Loucy (cell line): ENCODE measurements at regions not wholly inside any gene's neighbourhood (a gene's known extent, or its start where the extent isn't known, plus 50 kb on each side); places are given as distances from the start of the nearest gene placed in this dataset.

Experiments used
- H2AFZ ChIP-seq: fragments of 200-600 bp; sonication (generic); 2 replicates; pipeline ENCODE4 v1.6.0; 2016; ENCODE audit warnings: antibody characterized with exemption, mild to moderate bottlenecking, low read length, moderate library complexity
- H3F3A ChIP-seq: fragments of 200-600 bp; 2 replicates; pipeline ENCODE4 v1.6.0; 2016; ENCODE audit warnings: antibody characterized with exemption, low read depth, mild to moderate bottlenecking
- H3K27me3 ChIP-seq: fragments of 200-600 bp; sonication (generic); 2 replicates; pipeline ENCODE4 v1.6.1; 2014; ENCODE audit warnings: low read length, mild to moderate bottlenecking; ENCODE audit not compliant: insufficient read depth, poor library complexity, severe bottlenecking
- H3K36me3 ChIP-seq: fragments of 200-600 bp; sonication (generic); 2 replicates; pipeline ENCODE4 v1.6.1; 2016; ENCODE audit warnings: low read length; ENCODE audit not compliant: insufficient read depth
- H3K4me1 ChIP-seq: fragments of 200-600 bp; sonication (generic); 2 replicates; pipeline ENCODE4 v1.5.1; 2014; ENCODE audit warnings: low read length, mild to moderate bottlenecking; ENCODE audit not compliant: insufficient read depth, poor library complexity, severe bottlenecking
- H3K4me2 ChIP-seq: fragments of 200-600 bp; sonication (generic); 2 replicates; pipeline ENCODE4 v1.6.0; 2014; ENCODE audit warnings: antibody characterized with exemption, low read length, low read depth, mild to moderate bottlenecking; ENCODE audit not compliant: poor library complexity, severe bottlenecking
- H3K4me3 ChIP-seq: fragments of 200-600 bp; sonication (generic); 2 replicates; pipeline ENCODE4 v1.5.1; 2014; ENCODE audit warnings: low read length, mild to moderate bottlenecking, mixed read lengths; ENCODE audit not compliant: poor library complexity, severe bottlenecking
- H3K79me2 ChIP-seq: fragments of 200-600 bp; sonication (generic); 2 replicates; pipeline ENCODE4 v1.6.1; 2014; ENCODE audit warnings: low read length; ENCODE audit not compliant: insufficient read depth
- H3K9ac ChIP-seq: fragments of 200-600 bp; sonication (generic); 2 replicates; pipeline ENCODE4 v1.6.0; 2014; ENCODE audit warnings: mild to moderate bottlenecking, low read depth, low read length, moderate library complexity; ENCODE audit not compliant: poor library complexity, severe bottlenecking
- H3K9me2 ChIP-seq: fragments of 200-600 bp; sonication (generic); replicated peaks from 2 replicates; pipeline ENCODE4 v1.6.1; 2016; ENCODE audit warnings: low read depth, low read length, mixed read lengths
- H3K9me3 ChIP-seq: fragments of 200-600 bp; sonication (generic); 2 replicates; pipeline ENCODE4 v1.6.1; 2014; ENCODE audit warnings: mild to moderate bottlenecking, antibody characterized with exemption, low read length, low read depth; ENCODE audit not compliant: insufficient read depth
- H4K20me1 ChIP-seq: fragments of 200-600 bp; sonication (generic); 2 replicates; pipeline ENCODE4 v1.6.0; 2014; ENCODE audit warnings: antibody characterized with exemption, low read length, mild to moderate bottlenecking; ENCODE audit not compliant: insufficient read depth, poor library complexity, severe bottlenecking
- CTCF ChIP-seq: fragments of 200-600 bp; sonication (generic); conservative IDR thresholded peaks from 2 replicates; pipeline ENCODE4 v1.5.1; 2014; ENCODE audit warnings: mild to moderate bottlenecking, antibody characterized with exemption, low read length
- EZH2phosphoT487 ChIP-seq: fragments of 200-600 bp; IDR thresholded peaks from 2 replicates; pipeline ENCODE4 v1.6.1; 2018; ENCODE audit warnings: antibody characterized with exemption, mild to moderate bottlenecking, moderate library complexity, borderline replicate concordance

- Histone ChIP-seq H3K9me3 (no peaks in the 10 kb centered on the region), H3K79me2 (no peaks in the 10 kb centered on the region), H3K27me3 (no peaks in the 10 kb centered on the region), H3K9ac (no peak overlapping the region), H3K9me2 (no peaks in the 10 kb centered on the region), H3K36me3 (no peaks in the 10 kb centered on the region), H4K20me1 (no peaks in the 10 kb centered on the region), H2AFZ (no peak overlapping the region), H3K4me1 (no peaks in the 10 kb centered on the region), H3K4me3 (no peak overlapping the region), H3F3A (no peaks in the 10 kb centered on the region), H3K4me2 (no peak overlapping the region)
- TF ChIP-seq EZH2phosphoT487 (no peak), CTCF (no peak)
Measured at GRCh38 chr4:164485136-164485535, 268.8 kb upstream of the SMIM31 start.

GRCh38 chr4:164488114-164488513 lies 265.8 kb upstream of the SMIM31 start:
- no peaks in the 10 kb centered on the region for H3K4me1 ChIP-seq
- H3K36me3 ChIP-seq, result no peaks in the 10 kb centered on the region
- H3K27me3 ChIP-seq, result no peaks in the 10 kb centered on the region
- H3F3A ChIP-seq, result no peaks in the 10 kb centered on the region
- no peaks in the 10 kb centered on the region for H3K9me3 ChIP-seq
- H3K4me2 ChIP-seq, result no peak overlapping the region
- TF ChIP-seq CTCF (no peak), EZH2phosphoT487 (no peak)
- H2AFZ ChIP-seq, result no peak overlapping the region
- H3K9me2 ChIP-seq, result no peaks in the 10 kb centered on the region
- no peak overlapping the region for H3K9ac ChIP-seq
- no peak overlapping the region for H3K4me3 ChIP-seq
- no peaks in the 10 kb centered on the region for H3K79me2 ChIP-seq
- H4K20me1 ChIP-seq, result no peaks in the 10 kb centered on the region

GRCh38 chr4:164501074-164501473 lies 252.9 kb upstream of the SMIM31 start:
- Histone ChIP-seq H3K9me2 (no peaks in the 10 kb centered on the region), H3K27me3 (no peaks in the 10 kb centered on the region), H3K4me3 (no peak overlapping the region), H3F3A (no peaks in the 10 kb centered on the region), H2AFZ (no peak overlapping the region), H3K79me2 (no peaks in the 10 kb centered on the region), H3K36me3 (no peaks in the 10 kb centered on the region), H3K9me3 (no peaks in the 10 kb centered on the region), H3K4me1 (no peaks in the 10 kb centered on the region), H3K4me2 (no peak overlapping the region), H3K9ac (no peak overlapping the region), H4K20me1 (no peaks in the 10 kb centered on the region)
- TF ChIP-seq CTCF, result no peak
- TF ChIP-seq EZH2phosphoT487, result no peak
